GM19035 (cell line): ENCODE measurements at regions not wholly inside any gene's neighbourhood (a gene's known extent, or its start where the extent isn't known, plus 50 kb on each side); places are given as distances from the start of the nearest gene placed in this dataset.
"Not testable (repeated sequence)": the region's sequence is repeated elsewhere in the genome, so short reads cannot be mapped to it uniquely, and the experiment has no call there.

Experiments used
- ATAC-seq: cut with Tn5 transposase; IDR thresholded peaks from one replicate; pipeline ENCODE4 v1.9.1; 2021; ENCODE audit not compliant: unreplicated experiment

DNA sequence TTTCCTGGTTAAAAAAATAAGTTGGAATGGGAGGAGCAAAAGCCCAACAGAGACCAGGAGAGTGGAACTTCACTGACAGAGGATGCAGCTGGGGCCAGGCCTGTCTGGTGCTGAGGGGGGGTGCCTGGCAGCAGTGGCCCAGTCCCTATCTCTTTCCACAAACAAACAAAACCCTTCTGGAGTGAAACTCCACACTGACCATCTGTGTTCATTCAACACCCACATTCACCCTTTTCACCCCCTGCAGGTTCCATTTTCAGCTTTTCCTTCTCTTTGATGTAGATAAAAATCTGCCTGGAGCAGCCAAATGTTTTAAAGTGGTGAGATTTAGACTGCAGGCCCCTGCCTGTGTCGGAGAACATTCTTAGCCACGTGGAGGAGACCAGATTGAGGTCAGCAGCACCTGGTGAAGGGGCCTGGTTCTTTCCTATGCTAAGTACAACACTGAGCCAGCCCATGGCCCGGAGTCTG is 161.4 kb upstream of the CDH11 start:
- no peak for ATAC-seq

DNA sequence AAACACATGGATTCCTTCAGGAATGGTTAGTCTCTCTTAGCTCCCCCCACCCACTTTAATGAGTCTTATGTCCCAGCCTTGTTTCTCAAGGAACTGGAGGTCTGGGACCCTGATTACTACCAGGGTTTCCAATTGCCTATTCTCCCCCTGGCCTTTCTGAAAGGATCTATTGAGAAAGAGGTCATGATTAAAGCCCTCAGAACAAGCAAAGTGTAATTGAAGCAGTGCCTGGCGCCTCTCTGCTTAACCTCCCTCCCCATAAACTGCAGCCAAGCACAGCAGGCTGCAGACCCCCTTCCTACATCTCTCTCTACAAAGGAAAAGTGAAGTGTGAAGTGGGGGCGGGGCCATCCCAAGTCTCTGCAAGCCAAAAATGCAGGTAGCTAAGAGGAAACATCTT is 159.7 kb upstream of the CDH11 start:
- ATAC-seq = no peak

DNA sequence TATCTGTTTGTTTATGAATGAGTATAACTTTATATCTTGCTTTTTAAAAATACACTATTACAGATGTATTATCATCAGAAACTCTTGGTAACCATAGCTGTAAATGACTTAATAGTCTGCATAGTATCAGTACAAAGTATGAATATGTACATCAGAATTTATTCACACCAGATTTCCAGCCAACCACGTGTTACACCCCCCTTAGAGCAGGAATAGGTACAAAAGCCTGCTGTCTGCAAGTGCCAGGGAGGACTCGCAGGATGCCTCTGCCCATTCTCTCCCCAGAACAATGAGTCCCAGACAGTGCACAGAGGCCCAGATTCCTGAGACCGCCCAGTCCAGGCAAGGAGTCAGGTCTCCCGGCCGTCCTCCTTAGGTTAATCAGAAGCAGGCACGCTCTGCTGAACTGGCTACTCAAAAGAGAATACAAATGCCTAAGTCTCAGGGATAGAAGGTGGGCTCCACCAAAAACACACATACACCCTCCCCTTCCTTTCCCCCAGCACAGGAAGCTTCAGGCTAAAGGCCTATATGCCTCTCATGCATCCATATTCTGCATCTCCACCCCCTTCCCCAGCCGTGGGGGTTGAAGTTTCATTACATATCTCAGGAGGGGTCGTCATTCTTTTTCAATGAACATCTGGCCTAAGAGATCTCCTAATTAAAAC is 159.1 kb upstream of the CDH11 start:
- ATAC-seq = no peak

DNA sequence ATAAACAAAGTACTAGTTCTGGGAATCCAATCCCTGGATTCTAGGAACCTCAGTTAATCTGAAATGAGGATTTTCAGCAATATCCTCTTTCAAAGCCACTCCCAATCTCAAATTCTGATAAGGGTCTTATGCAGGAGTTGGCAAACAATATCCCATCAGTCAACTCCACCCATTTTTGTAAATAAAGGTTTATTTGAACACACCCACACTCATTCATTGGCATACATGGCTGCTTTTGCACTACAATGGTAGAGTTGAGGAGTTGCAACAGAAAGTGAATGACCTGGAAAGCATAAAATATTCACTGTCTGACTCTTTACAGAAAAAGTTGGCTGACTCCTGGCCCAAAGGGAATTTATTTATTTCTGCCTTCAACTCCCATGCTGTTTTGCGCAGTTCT is 157.7 kb upstream of the CDH11 start:
- ATAC-seq = no peak

DNA sequence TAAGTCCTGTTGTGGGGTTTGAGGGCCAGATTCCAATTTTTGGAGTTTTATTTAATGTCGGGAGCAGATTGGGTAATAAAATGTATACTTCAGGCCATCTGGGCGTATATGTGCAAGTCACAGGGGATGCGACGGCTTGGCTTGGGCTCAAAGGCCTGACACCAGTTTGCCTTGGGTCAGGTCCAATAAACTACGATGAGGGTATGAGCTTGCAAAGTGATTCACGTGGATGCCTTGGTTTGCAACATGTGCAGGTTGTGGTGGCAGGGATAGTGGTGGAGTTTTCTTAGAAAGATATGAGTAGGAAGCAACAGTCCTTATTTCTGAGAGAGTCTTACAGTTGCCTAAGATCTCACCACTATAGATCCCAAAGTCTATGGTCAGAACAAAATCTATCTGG is 157.0 kb upstream of the CDH11 start:
- ATAC-seq = no peak

DNA sequence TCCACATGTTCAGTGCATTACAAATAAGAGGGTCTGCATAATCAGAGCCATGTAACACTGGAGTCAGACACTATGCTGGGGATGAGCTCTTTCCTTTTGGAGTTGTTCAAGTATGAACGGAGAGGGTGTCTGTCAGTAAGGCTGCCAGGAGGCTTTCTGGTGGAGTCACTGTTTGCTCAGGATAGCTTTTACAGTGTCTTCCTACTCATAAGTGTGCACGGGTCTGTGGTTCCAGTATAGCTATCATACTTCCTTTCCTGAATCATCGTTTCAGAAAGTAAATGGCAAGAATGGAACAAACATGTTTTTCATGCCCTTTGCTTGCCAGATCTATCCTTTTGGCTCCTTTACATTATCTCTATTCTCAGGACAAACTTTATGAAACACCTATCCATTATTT is 152.7 kb upstream of the CDH11 start:
- no peak for ATAC-seq

DNA sequence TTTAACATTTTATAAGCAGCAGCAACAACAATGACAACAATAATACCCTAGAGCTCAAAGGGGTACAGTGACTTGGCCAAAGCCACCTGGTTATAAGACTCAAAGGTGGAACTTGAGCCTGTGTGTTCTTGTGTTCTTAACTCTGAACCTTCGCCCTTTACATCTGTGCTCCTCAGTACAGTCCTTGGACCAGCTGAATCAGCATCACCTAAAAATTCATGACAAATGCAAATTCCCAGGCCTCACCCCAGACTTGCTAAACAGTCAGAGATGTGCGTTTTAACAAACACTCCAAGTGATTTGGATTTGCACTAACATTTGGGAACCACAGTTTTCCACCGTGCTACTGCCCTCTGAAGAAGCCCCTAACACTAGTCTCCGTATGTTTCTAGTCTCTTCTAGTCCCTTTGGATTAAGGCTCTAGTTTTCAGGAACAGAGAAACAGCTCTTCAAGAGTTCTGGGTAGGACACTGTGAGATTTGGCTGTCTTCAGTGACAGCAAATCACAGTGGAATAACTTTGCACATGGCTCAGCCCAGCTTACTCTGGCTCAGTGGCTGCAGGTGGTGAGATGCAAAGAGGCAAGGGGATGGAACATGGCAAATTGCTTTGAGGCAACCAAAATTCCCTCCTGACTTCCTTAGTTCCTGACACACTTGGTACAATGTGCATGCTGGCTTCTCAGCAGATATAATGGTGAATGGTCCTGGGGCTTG is 151.0 kb upstream of the CDH11 start:
- no peak for ATAC-seq

DNA sequence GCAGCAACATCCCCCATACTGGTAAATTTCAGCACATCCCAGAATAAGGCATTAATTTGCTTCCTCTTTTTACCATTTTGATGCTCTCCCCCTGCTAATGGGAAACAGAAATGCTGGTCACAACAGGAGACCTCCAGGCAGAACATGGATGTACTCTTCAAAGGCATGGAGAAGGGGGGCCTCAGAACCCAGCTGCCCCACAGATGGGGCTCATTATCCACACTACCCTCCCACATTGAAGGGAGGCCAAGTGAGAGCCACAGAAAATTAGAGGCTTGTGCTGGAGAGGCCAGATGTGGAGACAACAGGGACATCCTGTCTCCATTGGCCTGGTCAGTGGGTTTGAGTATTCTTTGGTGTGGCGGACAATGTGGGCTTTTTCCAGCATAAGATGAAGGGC is 150.1 kb upstream of the CDH11 start:
- no peak for ATAC-seq

DNA sequence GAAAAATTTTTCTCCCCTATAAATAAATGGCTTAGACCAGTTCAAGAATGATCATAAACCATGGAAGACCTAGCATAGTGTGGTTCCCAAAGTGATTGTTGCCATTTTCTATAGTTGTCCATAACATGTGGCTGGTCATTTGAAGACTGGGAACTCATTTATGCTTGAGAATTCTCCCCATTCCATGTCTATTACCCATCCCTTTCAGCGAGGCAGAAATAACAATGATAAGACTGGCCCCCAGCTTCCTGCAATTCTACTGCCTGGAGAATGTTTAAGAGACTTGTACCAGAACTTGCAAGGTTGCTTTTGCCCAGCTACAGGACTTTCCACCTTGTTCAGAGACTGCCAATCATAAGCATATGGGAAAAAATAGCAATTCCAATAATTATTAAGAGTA is 146.5 kb upstream of the CDH11 start:
- ATAC-seq = no peak

DNA sequence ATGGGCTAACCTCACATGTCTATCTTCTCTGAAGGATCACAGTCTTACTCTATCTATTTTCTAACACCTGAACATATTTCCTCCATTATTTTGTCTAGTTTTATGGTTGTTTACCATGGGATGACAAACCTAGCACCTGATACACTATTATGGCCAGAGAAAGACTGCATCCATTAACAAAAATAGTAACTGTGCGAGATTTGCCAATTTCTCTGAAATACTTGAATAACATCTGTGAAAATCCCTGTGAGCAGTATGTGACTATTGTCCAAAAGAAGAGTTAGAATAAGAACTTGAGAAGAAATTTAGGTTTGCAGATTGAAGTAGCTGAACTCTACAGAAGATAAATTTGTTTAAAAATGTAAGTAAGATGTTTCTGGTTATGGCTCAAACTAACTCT is 142.0 kb upstream of the CDH11 start:
- no peak for ATAC-seq

DNA sequence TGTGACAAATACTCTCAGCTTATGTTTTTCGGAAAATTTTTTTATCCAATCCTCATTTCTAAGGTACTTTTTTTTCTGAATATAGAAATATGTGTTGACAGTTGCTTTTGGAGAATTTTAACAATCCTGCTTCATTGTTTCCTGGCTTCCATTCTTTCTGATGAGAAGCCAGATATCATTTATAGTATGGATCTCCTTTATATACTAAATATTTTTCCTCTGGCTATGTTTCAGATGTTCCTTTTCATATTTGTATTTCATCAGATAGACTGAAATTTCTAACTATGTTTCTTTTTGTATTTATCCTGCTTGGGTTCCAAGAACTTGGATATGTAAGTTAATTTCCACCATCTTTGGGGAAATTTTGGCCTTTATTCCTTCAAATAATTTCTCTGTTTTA is 138.9 kb upstream of the CDH11 start:
- ATAC-seq = no peak

DNA sequence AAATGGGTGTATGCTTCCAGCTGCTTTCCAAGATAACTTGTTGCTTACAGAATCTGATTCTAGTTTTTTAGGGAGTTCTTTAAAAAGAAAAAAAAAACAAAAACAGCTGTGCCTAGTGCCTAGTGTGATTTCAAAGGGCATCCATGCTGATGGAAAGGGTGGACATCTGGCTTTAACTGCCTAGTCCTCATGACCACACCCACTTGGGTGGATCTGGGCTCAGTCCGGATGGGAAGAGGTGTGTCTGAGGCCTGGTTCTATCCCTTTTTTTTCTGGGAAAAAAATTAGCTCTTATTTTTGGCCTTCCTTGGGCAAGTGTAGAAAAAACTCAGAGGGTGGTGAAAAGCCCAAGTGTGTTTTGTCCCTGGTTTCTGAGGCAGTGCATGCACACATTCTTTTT is 132.3 kb upstream of the CDH11 start:
- no peak for ATAC-seq

DNA sequence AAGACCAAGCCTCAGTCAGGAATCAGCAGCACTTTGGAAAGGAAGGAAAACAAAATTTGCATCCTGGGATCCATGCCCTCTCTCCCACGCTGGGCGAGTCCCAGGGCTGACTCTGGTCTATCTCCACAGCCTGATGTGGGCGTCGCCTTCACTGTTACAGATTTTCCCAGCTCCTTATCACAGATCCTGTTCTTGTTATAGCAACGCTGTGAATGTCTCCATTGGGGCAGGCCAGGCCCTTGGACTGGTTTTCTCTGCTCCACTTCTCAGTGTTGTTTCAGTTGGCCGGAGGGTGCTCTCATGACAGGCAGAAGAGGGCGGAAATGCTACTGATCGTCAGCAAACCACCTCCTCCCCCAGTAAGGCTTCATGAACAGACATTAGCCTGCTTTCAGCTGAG is 127.9 kb upstream of the CDH11 start:
- ATAC-seq = no peak

DNA sequence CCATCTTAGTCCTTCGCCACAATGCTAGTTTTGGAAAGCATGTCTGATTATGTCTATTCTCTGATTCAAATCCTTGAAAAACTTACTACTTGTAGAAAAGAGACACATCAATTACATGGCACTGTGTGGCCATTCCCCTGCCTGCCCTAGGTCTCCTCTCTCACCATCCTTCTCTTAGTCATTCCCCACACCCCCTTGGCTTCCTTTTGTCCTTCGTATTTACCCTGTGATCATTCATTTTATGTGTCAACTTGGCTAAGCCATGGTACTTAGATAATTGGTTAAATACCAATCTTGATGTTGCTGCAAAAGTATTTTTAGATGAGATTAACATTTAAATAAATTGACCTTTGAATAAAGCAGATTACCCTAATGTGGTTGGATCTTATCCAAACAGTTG is 122.9 kb upstream of the CDH11 start:
- no peak for ATAC-seq

DNA sequence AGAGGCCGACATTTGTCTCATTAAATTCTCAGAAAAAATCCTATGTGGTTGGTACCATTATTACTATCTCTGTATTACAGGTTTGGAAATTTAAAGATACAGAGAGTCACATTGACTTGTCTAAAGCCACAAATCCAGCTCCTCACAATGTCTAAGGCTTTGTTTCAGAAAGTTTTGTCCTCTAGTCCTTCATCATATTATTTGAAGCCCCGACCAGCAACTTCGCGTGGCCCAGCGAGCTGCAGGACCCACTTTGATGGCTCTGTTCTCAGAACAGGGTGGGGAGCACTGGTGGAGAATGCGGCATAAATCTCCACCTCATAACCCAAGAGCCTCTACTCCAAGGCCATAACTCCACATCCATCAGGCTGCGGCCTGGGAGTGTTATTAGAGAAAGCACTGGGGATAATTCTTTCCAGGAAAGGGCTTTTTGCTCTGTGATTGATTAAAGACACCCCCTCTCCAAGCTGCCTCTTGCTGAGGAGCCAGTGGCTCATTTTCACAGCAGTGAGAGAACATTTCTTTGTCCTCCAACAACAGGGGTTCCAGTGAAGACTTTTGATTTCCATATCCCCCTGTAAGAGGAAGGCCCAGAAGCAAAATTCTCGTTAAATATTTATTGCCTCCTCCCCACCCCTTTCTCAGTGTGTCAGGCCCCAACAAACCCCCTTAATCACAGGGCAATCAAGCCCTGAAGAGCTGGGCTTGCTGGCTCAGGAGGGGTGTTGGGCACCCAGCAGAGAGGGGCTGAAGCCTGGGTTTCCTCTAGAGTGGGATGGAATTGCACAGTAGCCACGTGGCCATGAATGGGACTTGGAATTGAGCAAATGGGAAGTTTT is 113.7 kb upstream of the CDH11 start:
- no peak for ATAC-seq

DNA sequence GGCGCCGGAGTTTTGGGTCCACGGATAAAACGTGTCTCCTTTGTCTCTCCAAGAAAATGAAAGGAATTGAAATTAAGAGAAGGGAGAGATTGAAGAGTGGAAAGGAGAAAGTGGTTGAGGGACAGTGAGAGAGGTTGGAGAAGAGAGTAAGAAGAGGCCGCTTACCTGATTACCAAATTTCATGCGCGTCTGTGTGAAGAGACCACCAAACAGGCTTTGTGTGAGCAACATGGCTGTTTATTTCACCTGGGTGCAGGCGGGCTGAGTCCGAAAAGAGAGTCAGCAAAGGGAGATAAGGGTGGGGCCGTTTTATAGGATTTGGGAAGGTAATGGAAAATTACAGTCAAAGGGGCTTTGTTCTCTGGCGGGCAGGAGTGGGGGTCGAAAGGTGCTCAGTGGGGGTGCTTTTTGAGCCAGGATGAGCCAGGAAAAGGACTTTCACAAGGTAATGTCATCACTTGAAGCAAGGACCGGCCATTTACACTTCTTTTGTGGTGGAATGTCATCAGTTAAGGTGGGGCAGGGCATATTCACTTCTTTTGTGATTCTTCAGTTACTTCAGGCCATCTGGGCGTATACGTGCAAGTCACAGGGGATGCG is 113.0 kb upstream of the CDH11 start:
- not testable (repeated sequence) for ATAC-seq

DNA sequence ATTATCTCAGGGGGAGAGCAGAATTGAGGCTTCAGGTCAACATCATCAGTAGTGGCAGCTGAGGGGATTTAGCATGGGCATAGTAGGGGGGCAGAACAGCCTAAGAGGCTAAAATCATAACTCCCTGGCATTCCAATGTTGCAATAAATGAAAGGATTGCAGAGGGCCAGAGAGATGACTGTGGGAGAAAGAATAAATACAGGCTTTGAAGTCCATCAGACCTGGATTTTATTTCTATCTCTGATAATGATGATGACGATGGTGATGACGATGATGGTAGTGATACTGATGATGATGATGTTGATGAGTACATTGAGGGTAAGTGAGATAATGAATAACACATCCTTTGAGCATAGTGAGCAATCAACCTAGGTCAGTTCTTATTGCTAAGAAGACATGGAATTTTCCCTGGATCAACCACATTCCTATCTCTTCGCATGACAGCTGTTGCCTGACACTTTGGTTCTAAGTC is 107.4 kb upstream of the CDH11 start:
- no peak for ATAC-seq

DNA sequence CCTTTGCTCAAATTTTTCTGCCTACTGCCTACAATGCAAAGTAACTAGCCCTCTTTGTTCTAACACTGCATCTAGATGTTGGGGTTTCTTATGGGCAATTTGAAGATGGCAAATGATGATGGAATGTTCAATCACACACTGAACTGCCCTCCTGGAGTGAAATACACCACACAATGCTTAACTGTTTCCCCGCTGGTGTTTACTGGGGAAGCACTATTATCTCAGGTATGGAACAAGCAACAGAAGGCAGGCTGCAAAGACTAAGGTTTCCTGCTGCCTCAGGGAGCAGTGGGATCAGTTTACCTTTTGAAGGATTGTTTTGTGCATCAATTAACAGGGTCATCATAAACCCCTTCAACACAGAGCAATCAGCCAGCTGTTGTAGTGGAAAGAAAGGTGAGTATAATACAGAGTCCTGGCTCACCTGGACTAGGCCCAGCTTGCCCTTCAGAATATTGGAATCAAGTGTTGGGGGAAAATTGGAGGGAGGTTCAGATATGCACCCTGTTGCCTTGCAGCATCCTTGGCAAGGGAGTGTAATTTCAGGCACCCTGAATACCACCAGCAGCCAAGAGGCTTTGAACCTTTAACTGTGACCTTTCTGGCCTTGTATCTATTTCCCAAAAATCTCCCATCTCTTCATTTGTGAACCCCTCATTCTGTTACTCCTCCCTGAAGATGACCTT is 105.4 kb upstream of the CDH11 start:
- no peak for ATAC-seq

DNA sequence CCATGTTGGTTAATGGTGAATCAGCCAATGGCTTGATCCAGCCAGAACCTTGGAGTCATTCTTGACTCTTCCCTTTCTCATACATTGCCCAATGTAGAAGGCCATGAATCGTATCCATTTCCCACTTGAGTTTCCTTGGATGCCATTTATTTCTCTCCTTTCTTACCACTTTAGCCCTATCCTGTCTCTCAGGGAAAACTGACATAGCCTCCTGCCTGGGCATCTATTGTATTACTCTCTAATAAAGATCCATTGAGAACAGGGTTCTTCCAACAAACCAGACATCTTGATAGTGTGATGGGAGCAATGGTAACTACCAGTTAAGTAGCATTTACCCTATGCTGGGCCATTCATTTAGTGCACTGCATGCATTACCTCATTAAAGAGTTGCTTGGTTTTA is 104.2 kb upstream of the CDH11 start:
- no peak for ATAC-seq

DNA sequence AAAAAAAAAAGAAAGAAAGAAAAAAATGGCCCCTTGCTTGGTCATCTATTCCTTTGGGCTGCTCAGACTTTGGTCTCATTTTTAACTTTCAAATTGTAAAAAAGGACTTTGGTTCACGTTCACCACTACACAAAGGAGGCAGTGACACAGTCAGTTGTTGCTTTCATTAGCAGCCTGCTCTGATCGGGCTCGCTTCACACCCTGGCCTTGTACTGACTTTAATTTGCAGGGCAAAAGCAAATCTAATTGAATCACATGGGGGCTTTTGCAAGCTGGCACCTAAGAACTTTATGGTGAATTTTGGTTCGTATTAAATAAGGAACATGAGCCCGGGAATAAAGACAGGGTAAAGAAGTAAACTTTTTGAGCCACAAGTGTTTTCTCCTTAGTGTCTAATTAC is 103.6 kb upstream of the CDH11 start:
- no peak for ATAC-seq

DNA sequence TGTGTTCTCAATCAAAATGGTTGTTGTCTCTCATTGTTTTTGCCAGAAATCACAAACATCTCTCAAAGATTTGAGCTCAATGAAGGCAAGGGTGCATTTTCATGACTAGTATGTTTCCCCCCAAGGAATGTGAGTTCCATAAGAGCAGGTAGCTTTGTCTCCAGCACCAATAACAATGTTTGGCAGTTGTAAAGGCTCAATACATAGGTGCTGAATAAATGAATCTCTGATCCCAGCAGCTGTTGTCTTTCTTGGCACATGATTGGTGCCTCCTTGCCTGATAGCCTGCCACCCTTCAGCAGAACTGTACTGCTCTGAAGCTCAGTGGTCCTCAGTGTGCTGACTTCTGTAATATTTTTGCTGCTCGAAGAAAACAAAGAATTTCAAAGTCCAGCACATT is 103.1 kb upstream of the CDH11 start:
- ATAC-seq = no peak
